NCI-H1092 treated with DMSO at 0.1 percent for 48 hours (cell line): ENCODE measurements at regions not wholly inside any gene's neighbourhood (a gene's known extent, or its start where the extent isn't known, plus 50 kb on each side); places are given as distances from the start of the nearest gene placed in this dataset.
"Not testable (repeated sequence)": the region's sequence is repeated elsewhere in the genome, so short reads cannot be mapped to it uniquely, and the experiment has no call there.

ENCODE experiments used
- DNase-seq: peaks from one replicate; lab custom pipeline; 2025; lab: John Stamatoyannopoulos, UW

- DNase-seq, result no peak
Observed at GRCh38 chr6:132198896-132199295, 202.4 kb downstream of the MOXD1 start.

GRCh38 chr6:132198040-132198439 is 203.2 kb downstream of the MOXD1 start:
- no peak for DNase-seq

GRCh38 chr6:132194529-132194928 is 206.7 kb downstream of the MOXD1 start:
- DNase-seq, result no peak

GRCh38 chr6:132192631-132193030 is 208.6 kb downstream of the MOXD1 start:
- DNase-seq, result no peak

- DNase-seq, result no peak
Observed at GRCh38 chr6:132190815-132191175, 210.5 kb downstream of the MOXD1 start.

- no peak for DNase-seq
Observed at GRCh38 chr6:132190097-132190814, 211.0 kb downstream of the MOXD1 start.

- DNase-seq, result no peak
Observed at GRCh38 chr6:132188556-132189264, 212.6 kb downstream of the MOXD1 start.

GRCh38 chr6:132187816-132188215 is 213.5 kb downstream of the MOXD1 start:
- DNase-seq, result no peak

- DNase-seq, result not testable (repeated sequence)
Observed at GRCh38 chr6:132184966-132185365, 216.3 kb downstream of the MOXD1 start.

- no peak for DNase-seq
Observed at GRCh38 chr6:132179955-132180354, 221.3 kb downstream of the MOXD1 start.

GRCh38 chr6:132174919-132175318 is 223.7 kb upstream of the CCN2 start:
- no peak for DNase-seq

- no peak for DNase-seq
Observed at GRCh38 chr6:132168961-132169360, 217.8 kb upstream of the CCN2 start.

- no peak for DNase-seq
Observed at GRCh38 chr6:132167929-132168892, 217.0 kb upstream of the CCN2 start.

GRCh38 chr6:132166526-132167051 is 215.4 kb upstream of the CCN2 start:
- no peak for DNase-seq

GRCh38 chr6:132165677-132166076 is 214.5 kb upstream of the CCN2 start:
- DNase-seq, result no peak

- no peak for DNase-seq
Observed at GRCh38 chr6:132161283-132161682, 210.1 kb upstream of the CCN2 start.

- DNase-seq, result no peak
Observed at GRCh38 chr6:132153221-132153898, 202.2 kb upstream of the CCN2 start.

- no peak for DNase-seq
Observed at GRCh38 chr6:132147530-132148011, 196.4 kb upstream of the CCN2 start.

GRCh38 chr6:132144456-132144855 is 193.3 kb upstream of the CCN2 start:
- no peak for DNase-seq

- no peak for DNase-seq
Observed at GRCh38 chr6:132143258-132143657, 192.1 kb upstream of the CCN2 start.

GRCh38 chr6:132142768-132143167 is 191.6 kb upstream of the CCN2 start:
- DNase-seq, result no peak

- no peak for DNase-seq
Observed at GRCh38 chr6:132142308-132142707, 191.1 kb upstream of the CCN2 start.
